GM18498 (cell line): ENCODE measurements at regions not wholly inside any gene's neighbourhood (a gene's known extent, or its start where the extent isn't known, plus 50 kb on each side); places are given as distances from the start of the nearest gene placed in this dataset.
"Not testable (repeated sequence)": the region's sequence is repeated elsewhere in the genome, so short reads cannot be mapped to it uniquely, and the experiment has no call there.

Experiments used
- ATAC-seq: cut with Tn5 transposase; IDR thresholded peaks from one replicate; pipeline ENCODE4 v1.9.1; 2021; ENCODE audit warnings: mild to moderate bottlenecking, moderate library complexity; ENCODE audit not compliant: unreplicated experiment

- ATAC-seq: no peak
These were observed 363.4 kb upstream of the GCFC2 start for GRCh38 chr2:76073992-76074604.

DNA sequence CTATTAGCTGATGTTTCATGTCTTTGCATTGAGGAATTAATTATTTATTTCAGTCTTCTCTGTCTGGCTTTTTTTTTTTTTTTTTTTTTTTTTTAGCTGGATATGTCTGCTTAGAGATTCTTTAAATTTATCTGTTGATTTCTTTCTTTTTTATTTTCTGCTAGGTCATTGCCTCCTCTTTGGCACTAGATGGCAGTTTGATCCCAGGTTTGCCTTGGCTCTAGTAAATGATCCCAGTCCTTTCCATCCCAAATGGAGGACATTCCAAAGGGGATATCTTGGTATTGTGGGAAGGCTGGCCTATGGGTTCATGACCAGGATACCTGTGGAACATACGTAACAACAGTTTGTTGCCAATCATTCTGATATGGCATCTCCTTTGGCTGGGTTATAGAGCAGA is 339.5 kb upstream of the GCFC2 start:
- no peak for ATAC-seq

GRCh38 chr2:76044701-76045100 is 334.0 kb upstream of the GCFC2 start:
- ATAC-seq: no peak

- no peak for ATAC-seq
These were observed 328.8 kb upstream of the GCFC2 start for GRCh38 chr2:76039505-76039904.

GRCh38 chr2:76027761-76028160 is 317.0 kb upstream of the GCFC2 start:
- ATAC-seq: no peak

- no peak for ATAC-seq
These were observed 308.4 kb upstream of the GCFC2 start for GRCh38 chr2:76019128-76019527.

DNA sequence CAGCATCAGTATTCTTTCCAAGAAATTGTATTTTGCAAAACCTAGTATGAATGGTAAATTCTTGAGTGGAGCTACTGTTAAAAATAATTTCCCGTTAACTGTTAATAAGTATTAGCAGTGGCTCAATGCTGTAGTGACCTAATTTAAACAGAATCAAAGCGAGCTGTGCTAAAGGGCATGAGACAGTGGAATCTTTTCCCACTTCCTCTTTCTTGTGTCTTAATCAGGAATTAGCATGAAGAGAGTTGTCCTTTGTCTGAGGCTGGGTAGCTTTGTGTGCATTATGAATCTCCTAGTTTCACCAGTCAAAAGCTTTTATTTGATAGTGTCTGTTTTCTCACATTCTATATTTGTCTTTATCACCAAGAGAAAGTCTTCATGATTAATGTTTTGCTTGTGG is 298.8 kb upstream of the GCFC2 start:
- ATAC-seq: no peak

DNA sequence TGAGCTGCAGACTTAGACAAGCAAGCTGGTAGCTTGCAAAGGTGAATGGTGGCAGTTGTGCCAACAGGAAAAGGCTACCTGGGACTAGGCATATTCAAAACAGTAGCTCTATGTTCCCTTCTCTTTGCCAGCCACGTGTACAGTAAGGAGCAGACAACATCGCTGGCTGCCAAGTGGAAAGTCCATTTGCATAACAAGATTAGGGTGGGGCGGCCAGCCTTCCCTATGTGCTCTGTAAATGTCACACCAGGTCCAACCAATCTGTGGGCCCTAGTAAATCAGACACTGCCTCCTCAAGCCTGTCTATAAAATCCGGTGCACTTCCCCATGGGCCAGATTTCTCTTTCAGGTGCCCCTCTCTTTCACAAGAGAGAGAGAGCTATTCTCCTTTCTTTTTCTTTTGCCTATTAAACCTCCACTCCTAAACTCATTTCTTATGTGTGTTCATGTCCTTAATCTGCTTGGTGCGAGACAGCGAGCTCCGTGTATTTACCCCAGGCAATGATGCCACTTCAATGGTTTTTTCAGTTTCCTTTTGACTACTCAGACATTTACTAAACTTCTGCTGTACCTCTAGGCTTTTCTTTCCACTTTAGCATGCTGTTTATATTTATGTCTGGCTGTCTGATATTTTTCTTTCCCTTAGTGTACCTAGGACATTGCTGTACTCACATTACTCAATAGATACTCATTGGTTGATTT is 297.4 kb upstream of the GCFC2 start:
- ATAC-seq: peak; percentile 76

- no peak for ATAC-seq
These were observed 289.7 kb upstream of the GCFC2 start for GRCh38 chr2:76000425-76000824.

- ATAC-seq: no peak
These were observed 287.7 kb upstream of the GCFC2 start for GRCh38 chr2:75998451-75998850.

- ATAC-seq: no peak
These were observed 284.0 kb upstream of the GCFC2 start for GRCh38 chr2:75994759-75995158.

DNA sequence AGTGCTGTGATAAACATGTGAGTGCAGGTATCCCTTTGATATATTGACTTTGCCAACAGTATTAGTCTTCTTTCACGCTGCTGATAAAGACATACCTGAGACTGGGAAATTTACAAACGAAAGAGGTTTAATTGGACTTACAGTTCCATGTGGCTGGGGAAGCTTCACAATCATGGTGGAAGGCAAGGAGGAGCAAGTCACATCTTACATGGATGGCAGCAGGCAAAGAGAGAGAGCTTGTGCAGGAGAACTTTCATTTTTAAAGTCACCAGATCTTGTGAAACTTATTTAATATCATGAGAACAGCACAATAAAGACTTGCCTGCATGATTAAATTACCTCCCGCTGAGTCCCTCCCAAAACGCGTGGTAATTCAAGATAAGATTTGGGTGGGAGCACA is 277.9 kb upstream of the GCFC2 start:
- ATAC-seq: not testable (repeated sequence)

GRCh38 chr2:75986617-75987016 is 275.9 kb upstream of the GCFC2 start:
- ATAC-seq: no peak

- ATAC-seq: no peak
These were observed 272.0 kb upstream of the GCFC2 start for GRCh38 chr2:75982719-75983118.

GRCh38 chr2:75964646-75965045 is 253.9 kb upstream of the GCFC2 start:
- no peak for ATAC-seq

GRCh38 chr2:75960472-75961009 is 249.8 kb upstream of the GCFC2 start:
- no peak for ATAC-seq

DNA sequence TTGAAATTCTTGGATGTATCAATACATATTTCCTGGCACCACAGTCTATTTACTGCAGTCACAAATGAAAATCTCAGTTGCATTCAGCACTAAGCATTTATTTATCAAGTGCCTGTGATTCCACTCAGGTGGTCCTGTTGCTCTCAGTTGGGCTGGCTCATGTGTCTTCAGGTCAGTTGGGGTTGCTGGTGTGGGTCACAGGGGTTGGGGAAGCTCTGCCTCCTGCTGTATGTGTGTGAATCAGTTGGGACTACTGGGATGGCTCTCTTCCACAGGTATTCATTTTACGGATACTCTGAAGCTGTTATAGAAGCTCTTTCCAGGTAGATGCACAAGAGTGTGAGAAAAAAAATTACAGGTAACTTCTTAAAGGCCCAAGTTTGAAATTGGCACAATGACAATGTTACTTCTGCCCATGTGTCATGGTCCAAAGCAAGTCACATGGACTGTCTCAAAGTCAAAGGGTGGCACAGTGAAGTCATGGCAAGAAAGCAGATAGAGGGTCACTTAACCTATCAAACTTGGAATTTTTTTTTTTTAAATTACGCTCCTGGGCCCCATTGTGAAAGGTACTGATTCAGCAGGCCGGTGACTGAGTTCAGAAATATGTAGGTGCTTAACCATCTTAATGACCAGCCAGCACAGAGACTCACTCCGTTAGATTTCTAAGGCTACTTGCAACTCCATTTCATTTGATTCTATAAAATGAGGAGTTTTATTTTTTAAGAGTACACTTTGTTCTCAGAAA is 249.2 kb upstream of the GCFC2 start:
- ATAC-seq: no peak

DNA sequence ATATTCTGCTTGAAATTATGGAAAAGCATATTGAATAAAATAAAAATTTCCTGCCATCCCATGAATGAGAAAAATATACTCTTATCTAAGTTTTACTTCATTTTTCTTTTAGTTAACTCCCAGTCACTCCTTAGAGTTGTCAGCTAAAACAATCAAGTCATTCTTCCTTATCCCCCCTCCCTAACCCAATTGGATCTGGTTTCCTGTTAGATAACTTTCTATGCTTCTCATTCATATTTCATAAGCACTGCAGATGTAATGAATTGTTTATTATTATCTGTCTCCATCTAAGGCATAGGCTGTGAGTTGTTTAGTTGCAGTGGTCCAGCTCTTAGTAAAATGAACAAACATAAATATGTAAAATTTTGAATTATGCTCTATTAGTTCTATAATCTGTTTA is 244.0 kb upstream of the GCFC2 start:
- ATAC-seq: no peak

GRCh38 chr2:75952173-75952572 is 241.5 kb upstream of the GCFC2 start:
- ATAC-seq: no peak

GRCh38 chr2:75949385-75950030 is 238.8 kb upstream of the GCFC2 start:
- no peak for ATAC-seq

DNA sequence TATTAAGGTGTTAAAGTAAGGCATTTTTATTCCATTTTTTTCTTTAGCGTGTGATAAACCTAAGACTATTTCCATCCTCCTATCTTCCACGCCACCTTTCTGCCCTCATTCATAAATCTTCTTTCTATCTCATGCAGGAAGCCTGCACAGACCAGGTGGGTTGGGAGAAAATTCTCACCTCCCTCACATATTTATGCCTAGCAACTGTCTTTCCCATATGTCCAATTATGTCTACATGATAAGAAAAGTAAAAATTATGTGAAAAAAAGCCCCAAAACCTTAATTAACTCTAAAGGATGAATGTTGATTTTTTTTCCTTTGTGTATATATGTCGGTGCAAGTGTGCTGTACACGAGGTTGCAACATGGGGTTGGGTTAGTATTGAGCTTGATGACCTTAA is 225.6 kb upstream of the GCFC2 start:
- no peak for ATAC-seq
